Hepatocyte (in vitro differentiated cells): ENCODE measurements at regions not wholly inside any gene's neighbourhood (a gene's known extent, or its start where the extent isn't known, plus 50 kb on each side); places are given as distances from the start of the nearest gene placed in this dataset.

Source experiments
- EZH2 ChIP-seq: fragments of 200-600 bp; sonication (generic); IDR thresholded peaks from 2 replicates; pipeline ENCODE4 v1.6.1; 2016; ENCODE audit warnings: antibody characterized with exemption, mild to moderate bottlenecking, borderline replicate concordance
- EZH2phosphoT487 ChIP-seq: fragments of 200-600 bp; sonication (generic); IDR thresholded peaks from one replicate; pipeline ENCODE4 v1.6.1; 2018; ENCODE audit warnings: antibody characterized with exemption, mild to moderate bottlenecking, low read depth, moderate library complexity; ENCODE audit not compliant: unreplicated experiment, severe bottlenecking
- TF ChIP-seq, protein P1 (sequence below): fragments of 200-600 bp; sonication (generic); IDR thresholded peaks from 2 replicates; pipeline ENCODE4 v1.5.1; 2016; ENCODE audit warnings: antibody characterized with exemption, mild to moderate bottlenecking; ENCODE audit not compliant: poor library complexity

DNA sequence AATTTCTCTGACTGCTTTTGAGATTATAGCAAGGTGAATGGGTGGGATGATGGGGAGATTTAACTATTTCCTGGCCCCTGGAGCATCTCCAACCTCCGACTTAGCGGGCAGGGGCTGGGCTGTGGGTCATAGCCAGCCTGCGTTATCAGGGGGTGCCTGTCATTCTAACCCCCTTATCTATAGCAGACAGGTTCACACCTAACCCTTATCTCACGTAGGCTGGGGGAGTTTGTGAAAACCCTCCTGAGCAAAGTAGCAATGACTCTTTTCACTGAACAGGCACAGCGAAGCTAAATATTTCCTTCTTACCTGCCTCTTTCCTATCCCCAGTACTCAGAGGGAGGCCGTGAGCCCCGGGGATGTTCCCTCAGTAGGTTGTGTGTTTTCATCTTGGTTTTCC lies 511.4 kb upstream of the B3GAT1 start:
- TF ChIP-seq, protein P1, sequence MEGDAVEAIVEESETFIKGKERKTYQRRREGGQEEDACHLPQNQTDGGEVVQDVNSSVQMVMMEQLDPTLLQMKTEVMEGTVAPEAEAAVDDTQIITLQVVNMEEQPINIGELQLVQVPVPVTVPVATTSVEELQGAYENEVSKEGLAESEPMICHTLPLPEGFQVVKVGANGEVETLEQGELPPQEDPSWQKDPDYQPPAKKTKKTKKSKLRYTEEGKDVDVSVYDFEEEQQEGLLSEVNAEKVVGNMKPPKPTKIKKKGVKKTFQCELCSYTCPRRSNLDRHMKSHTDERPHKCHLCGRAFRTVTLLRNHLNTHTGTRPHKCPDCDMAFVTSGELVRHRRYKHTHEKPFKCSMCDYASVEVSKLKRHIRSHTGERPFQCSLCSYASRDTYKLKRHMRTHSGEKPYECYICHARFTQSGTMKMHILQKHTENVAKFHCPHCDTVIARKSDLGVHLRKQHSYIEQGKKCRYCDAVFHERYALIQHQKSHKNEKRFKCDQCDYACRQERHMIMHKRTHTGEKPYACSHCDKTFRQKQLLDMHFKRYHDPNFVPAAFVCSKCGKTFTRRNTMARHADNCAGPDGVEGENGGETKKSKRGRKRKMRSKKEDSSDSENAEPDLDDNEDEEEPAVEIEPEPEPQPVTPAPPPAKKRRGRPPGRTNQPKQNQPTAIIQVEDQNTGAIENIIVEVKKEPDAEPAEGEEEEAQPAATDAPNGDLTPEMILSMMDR: no peak
- TF ChIP-seq EZH2: no peak
- no peak for TF ChIP-seq EZH2phosphoT487
